Prostate gland (tissue), 2 donors: ENCODE measurements at regions not wholly inside any gene's neighbourhood (a gene's known extent, or its start where the extent isn't known, plus 50 kb on each side); places are given as distances from the start of the nearest gene placed in this dataset.
"Not testable (repeated sequence)": the region's sequence is repeated elsewhere in the genome, so short reads cannot be mapped to it uniquely, and the experiment has no call there.

ENCODE experiments used
- DNase-seq: peaks from one replicate; pipeline ENCODE4 v3.0.0-alpha.2; 2019; ENCODE audit warnings: low spot score
- H3K27ac ChIP-seq, 2 donors: fragments of 200-600 bp; sonication (generic); 2 replicates each; pipeline ENCODE4 v1.5.1; 2017 to 2019
- H3K27me3 ChIP-seq: fragments of 200-600 bp; sonication (generic); replicated peaks from 2 replicates; pipeline ENCODE4 v1.5.1; 2019; ENCODE audit not compliant: insufficient read depth
- H3K36me3 ChIP-seq, 2 donors: fragments of 200-600 bp; sonication (generic); 1 replicate in 1 of 2; 2 replicates in 1 of 2; pipeline versions ENCODE4 v1.5.1 to v1.8.1; 2017 to 2019
- H3K4me1 ChIP-seq: fragments of 200-600 bp; sonication (generic); replicated peaks from 2 replicates; pipeline ENCODE4 v1.5.1; 2019
- H3K4me3 ChIP-seq, 2 donors: fragments of 200-600 bp; sonication (generic); 2 replicates each; pipeline ENCODE4 v1.5.1; 2017 to 2019
- H3K9me3 ChIP-seq: fragments of 200-600 bp; sonication (generic); 2 replicates; pipeline ENCODE4 v1.5.1; 2017
- CTCF ChIP-seq, 4 experiments: fragments of 200-600 bp in 2 of 4; fragments of 450-650 bp in 2 of 4; sonication (generic) in 2 of 4; IDR thresholded peaks; 1 replicate in 3 of 4; 2 replicates in 1 of 4; pipeline ENCODE4 v1.5.1; 2016 to 2019; ENCODE audit warnings: antibody characterized with exemption in 4 of 4, mild to moderate bottlenecking in 2 of 4, moderate library complexity in 2 of 4
- POLR2A ChIP-seq: fragments of 450-650 bp; IDR thresholded peaks from one replicate; pipeline ENCODE4 v1.6.1; 2016; ENCODE audit warnings: antibody characterized with exemption, mild to moderate bottlenecking
- POLR2AphosphoS5 ChIP-seq: sonication (generic); formaldehyde crosslinking; IDR thresholded peaks from one replicate; pipeline ENCODE4 v1.6.1; 2017; ENCODE audit warnings: antibody characterized with exemption
- WGBS: methylation state at CpG from one replicate; pipeline ENCODE4 v1.1.5; 2018; 5-methylcytosine and 5-hydroxymethylcytosine counted together
- intact Hi-C: fragments of 100-400 bp; cut with DNase I; formaldehyde crosslinking; loops from one replicate; pipeline ENCODE4 v1.14.2; 2022

DNA sequence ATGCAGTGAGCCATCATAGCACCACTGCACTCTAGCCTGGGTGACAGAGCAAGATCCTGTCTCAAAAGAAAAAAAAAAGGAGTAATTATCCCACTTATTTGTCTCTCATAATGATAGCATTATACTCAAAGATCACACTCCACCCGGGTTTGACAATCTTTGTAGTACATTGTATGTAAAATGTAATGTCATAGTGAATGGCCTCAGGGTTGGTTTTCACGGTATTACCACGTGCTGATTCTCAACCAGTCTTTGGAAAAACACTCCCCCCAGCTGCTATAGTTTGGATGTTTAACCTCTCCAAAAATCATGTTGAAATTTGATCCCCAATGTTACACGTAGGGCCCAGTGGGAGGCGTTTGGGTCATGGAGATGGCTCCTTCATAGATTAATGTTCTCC, 402.4 kb upstream of the GRAMD2B start:
- no peaks in the 10 kb centered on the region for H3K36me3 ChIP-seq
- H3K4me1 ChIP-seq, result no peaks in the 10 kb centered on the region
- no peak overlapping the region for H3K4me3 ChIP-seq
- TF ChIP-seq POLR2A (no peak), CTCF (IDR thresholded peaks at IDR 0.05) (no peak), POLR2AphosphoS5 (no peak)
- no peak for DNase-seq
- H3K9me3 ChIP-seq, result no peaks in the 10 kb centered on the region
- no peak overlapping the region for H3K27ac ChIP-seq
- no peaks in the 10 kb centered on the region for H3K27me3 ChIP-seq
- 73% methylated on average over 5 of the region's 5 CpGs for WGBS
- intact Hi-C loops, result no loop called here

DNA sequence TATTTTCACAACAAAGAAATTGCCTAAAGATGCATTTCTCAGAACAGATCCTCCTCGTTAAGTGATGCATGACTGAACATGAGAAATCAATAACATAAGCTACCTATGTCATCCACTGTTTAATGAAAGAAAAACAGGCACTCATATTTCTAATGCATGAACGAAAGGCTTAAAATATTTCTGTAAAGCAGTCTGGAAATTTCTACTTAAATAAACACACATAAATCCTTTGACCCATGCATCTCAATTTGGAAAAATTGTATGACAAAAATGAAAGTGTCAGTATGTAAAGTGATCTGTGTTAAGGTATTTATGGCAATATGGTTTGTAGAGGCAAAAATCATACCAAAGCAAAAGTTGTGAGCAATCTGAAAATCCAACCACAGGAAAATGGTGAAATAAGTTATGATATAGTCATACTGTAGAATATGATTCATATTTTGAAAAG, 399.2 kb upstream of the GRAMD2B start:
- H3K27ac ChIP-seq, result no peak overlapping the region
- TF ChIP-seq POLR2A (no peak), CTCF (IDR thresholded peaks at IDR 0.05) (no peak), POLR2AphosphoS5 (no peak)
- no peaks in the 10 kb centered on the region for H3K4me1 ChIP-seq
- H3K27me3 ChIP-seq, result no peaks in the 10 kb centered on the region
- H3K4me3 ChIP-seq, result no peak overlapping the region
- H3K36me3 ChIP-seq, result no peaks in the 10 kb centered on the region
- 75% methylated on average over 2 of the region's 2 CpGs for WGBS
- DNase-seq, result no peak
- intact Hi-C loops, result no loop called here
- H3K9me3 ChIP-seq, result no peaks in the 10 kb centered on the region

- H3K9me3 ChIP-seq, result no peaks in the 10 kb centered on the region
- no peak overlapping the region for H3K4me3 ChIP-seq
- 100% methylated on average over 2 of the region's 3 CpGs for WGBS
- no peak for DNase-seq
- H3K27me3 ChIP-seq, result no peaks in the 10 kb centered on the region
- no peak overlapping the region for H3K27ac ChIP-seq
- no peaks in the 10 kb centered on the region for H3K4me1 ChIP-seq
- no peaks in the 10 kb centered on the region for H3K36me3 ChIP-seq
- TF ChIP-seq POLR2A (no peak), POLR2AphosphoS5 (no peak), CTCF (IDR thresholded peaks at IDR 0.05) (no peak)
- intact Hi-C loops, result no loop called here
These were observed 396.1 kb upstream of the GRAMD2B start for GRCh38 chr5:126027149-126027548.

GRCh38 chr5:126027652-126028051, 395.6 kb upstream of the GRAMD2B start:
- Histone ChIP-seq H3K36me3 (no peaks in the 10 kb centered on the region), H3K4me1 (no peaks in the 10 kb centered on the region), H3K27ac (no peak overlapping the region), H3K9me3 (no peaks in the 10 kb centered on the region), H3K4me3 (no peak overlapping the region), H3K27me3 (no peaks in the 10 kb centered on the region)
- intact Hi-C loops, result no loop called here
- 97% methylated on average over 2 of the region's 2 CpGs for WGBS
- DNase-seq, result no peak
- TF ChIP-seq POLR2AphosphoS5 (no peak), CTCF (IDR thresholded peaks at IDR 0.05) (no peak), POLR2A (no peak)

DNA sequence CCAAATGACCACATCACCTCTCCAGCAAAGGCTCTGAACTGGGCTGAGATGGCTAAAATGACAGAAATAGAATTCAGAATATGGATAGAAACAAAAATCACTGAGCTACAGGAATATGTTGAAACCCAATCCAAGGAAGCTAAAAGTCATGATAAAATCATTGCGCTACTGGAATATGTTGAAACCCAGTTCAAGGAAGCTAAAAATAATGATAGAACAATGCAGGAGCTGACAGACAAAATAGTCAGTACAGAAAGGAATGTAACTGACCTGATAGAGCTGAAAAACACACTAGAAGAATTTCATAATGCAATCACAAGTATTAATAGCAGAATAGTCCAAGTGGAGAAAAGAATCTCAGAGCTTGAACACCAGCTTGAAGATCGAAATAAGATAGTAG, 394.9 kb upstream of the GRAMD2B start:
- H3K27me3 ChIP-seq, result no peaks in the 10 kb centered on the region
- no peaks in the 10 kb centered on the region for H3K4me1 ChIP-seq
- no peaks in the 10 kb centered on the region for H3K36me3 ChIP-seq
- intact Hi-C loops, result no loop called here
- H3K27ac ChIP-seq, result no peak overlapping the region
- H3K9me3 ChIP-seq, result no peaks in the 10 kb centered on the region
- TF ChIP-seq POLR2AphosphoS5, result no peak
- no peak for TF ChIP-seq POLR2A
- no peak for TF ChIP-seq CTCF (IDR thresholded peaks at IDR 0.05)
- no peak for DNase-seq
- 97% methylated on average over 2 of the region's 2 CpGs for WGBS
- no peak overlapping the region for H3K4me3 ChIP-seq

DNA sequence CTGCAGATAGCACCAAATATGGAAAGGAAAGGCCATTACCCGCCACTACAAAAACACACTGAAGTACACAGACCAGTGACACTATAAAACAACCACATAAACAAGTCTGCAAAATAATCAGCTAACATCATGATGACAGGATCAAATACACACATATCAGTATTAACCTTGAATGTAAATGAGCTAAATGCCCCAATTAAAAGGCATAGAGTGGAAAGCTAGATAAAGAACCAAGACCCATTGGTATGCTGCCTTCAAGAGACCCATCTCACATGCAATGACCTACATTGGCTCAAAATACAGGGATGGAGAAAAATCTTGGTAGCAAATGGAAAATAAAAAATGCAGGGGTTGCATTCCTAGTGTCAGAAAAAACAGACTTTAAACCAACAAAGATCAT, 393.9 kb upstream of the GRAMD2B start:
- 100% methylated on average over 1 of the region's 1 CpG for WGBS
- H3K9me3 ChIP-seq, intact Hi-C loops, H3K4me3 ChIP-seq, H3K4me1 ChIP-seq, H3K36me3 ChIP-seq, H3K27ac ChIP-seq, H3K27me3 ChIP-seq, DNase-seq: not testable (repeated sequence)
